Thoracic aorta (tissue), 2 donors: ENCODE measurements at regions not wholly inside any gene's neighbourhood (a gene's known extent, or its start where the extent isn't known, plus 50 kb on each side); places are given as distances from the start of the nearest gene placed in this dataset.

ENCODE experiments used
- ATAC-seq: fragments of 150-250 bp; one replicate; pipeline ENCODE4 v1.8.0; 2017; ENCODE audit warnings: low read depth; ENCODE audit not compliant: insufficient number of reproducible peaks, low FRiP score
- DNase-seq: peaks from one replicate; pipeline ENCODE4 v3.0.0-alpha.2; 2020; ENCODE audit warnings: low spot score
- H3K27ac ChIP-seq, 2 donors: fragments of 200-600 bp; sonication (generic); 1 replicate in 1 of 2; 2 replicates in 1 of 2; pipeline ENCODE4 v1.5.1; 2016; ENCODE audit warnings: mild to moderate bottlenecking in 2 of 2, moderate library complexity in 2 of 2
- H3K27me3 ChIP-seq: fragments of 200-600 bp; sonication (generic); replicated peaks from 2 replicates; pipeline ENCODE4 v1.6.0; 2016; ENCODE audit warnings: mild to moderate bottlenecking; ENCODE audit not compliant: insufficient read depth
- H3K36me3 ChIP-seq: fragments of 200-600 bp; sonication (generic); one replicate; pipeline ENCODE4 v1.5.1; 2016
- H3K4me1 ChIP-seq, 2 donors: fragments of 200-600 bp; sonication (generic); 1 replicate in 1 of 2; 2 replicates in 1 of 2; pipeline versions ENCODE4 v1.5.1 to v1.6.0; 2016; ENCODE audit warnings: low read depth in 2 of 2, mild to moderate bottlenecking in 1 of 2; ENCODE audit not compliant: control insufficient read depth in 1 of 2
- H3K4me3 ChIP-seq: fragments of 200-600 bp; sonication (generic); 2 replicates; pipeline ENCODE4 v1.5.1; 2016; ENCODE audit warnings: mild to moderate bottlenecking
- H3K9me3 ChIP-seq: fragments of 200-600 bp; sonication (generic); 2 replicates; pipeline ENCODE4 v1.5.1; 2016
- CTCF ChIP-seq: fragments of 200-600 bp; sonication (generic); IDR thresholded peaks from one replicate; pipeline ENCODE4 v1.5.1; 2019; ENCODE audit warnings: antibody characterized with exemption

- no peak for DNase-seq
- Histone ChIP-seq H3K4me1 (no peaks in the 10 kb centered on the region), H3K4me3 (no peak overlapping the region), H3K9me3 (no peaks in the 10 kb centered on the region), H3K36me3 (no peaks in the 10 kb centered on the region), H3K27me3 (no peaks in the 10 kb centered on the region), H3K27ac (no peak overlapping the region)
- no peak for TF ChIP-seq CTCF
- ATAC-seq = no peak
Measured at GRCh38 chr2:14706201-14706600, 73.7 kb downstream of the LRATD1 start.

- ATAC-seq = no peak
- H3K27ac ChIP-seq = no peak overlapping the region
Measured at GRCh38 chr2:14712111-14712510, 79.6 kb downstream of the LRATD1 start.

GRCh38 chr2:14713248-14713647, 80.7 kb downstream of the LRATD1 start:
- ATAC-seq = no peak
- Histone ChIP-seq H3K36me3 (no peaks in the 10 kb centered on the region), H3K9me3 (no peaks in the 10 kb centered on the region), H3K27me3 (no peaks in the 10 kb centered on the region), H3K27ac (no peak overlapping the region), H3K4me1 (no peaks in the 10 kb centered on the region), H3K4me3 (no peak overlapping the region)
- no peak for DNase-seq
- TF ChIP-seq CTCF = no peak

More at GRCh38 chr2:14712111-14712510, 79.6 kb downstream of the LRATD1 start:
- TF ChIP-seq CTCF = no peak
- no peaks in the 10 kb centered on the region for H3K36me3 ChIP-seq
- H3K9me3 ChIP-seq = no peaks in the 10 kb centered on the region
- DNase-seq = no peak
- H3K27me3 ChIP-seq = no peaks in the 10 kb centered on the region
- no peaks in the 10 kb centered on the region for H3K4me1 ChIP-seq
- no peak overlapping the region for H3K4me3 ChIP-seq

- DNase-seq (no peak), ATAC-seq (no peak)
- Histone ChIP-seq H3K9me3 (no peaks in the 10 kb centered on the region), H3K4me1 (no peaks in the 10 kb centered on the region), H3K27ac (no peak overlapping the region), H3K27me3 (no peaks in the 10 kb centered on the region), H3K36me3 (no peaks in the 10 kb centered on the region), H3K4me3 (no peak overlapping the region)
- no peak for TF ChIP-seq CTCF
Measured at GRCh38 chr2:14715600-14715999, 83.1 kb downstream of the LRATD1 start.

GRCh38 chr2:14716319-14716718, 83.8 kb downstream of the LRATD1 start:
- Histone ChIP-seq H3K4me3 (no peak overlapping the region), H3K9me3 (no peaks in the 10 kb centered on the region), H3K36me3 (no peaks in the 10 kb centered on the region), H3K27ac (no peak overlapping the region), H3K4me1 (no peaks in the 10 kb centered on the region), H3K27me3 (no peaks in the 10 kb centered on the region)
- ATAC-seq = no peak
- DNase-seq = no peak
- no peak for TF ChIP-seq CTCF
